HepG2 (cell line): ENCODE measurements at regions not wholly inside any gene's neighbourhood (a gene's known extent, or its start where the extent isn't known, plus 50 kb on each side); places are given as distances from the start of the nearest gene placed in this dataset.

Experiments used
- ATAC-seq: fragments of 200-7000 bp; cut with Tn5 transposase; 3 replicates; pipeline ENCODE4 v1.9.1; 2020; ENCODE audit warnings: mild to moderate bottlenecking, moderate library complexity
- BruUV-seq: library from RNA; stranded (reverse); fragments of 400-500 nt; replicated peaks from 2 replicates; lab custom pipeline; 2021; lab: Mats Ljungman, UMichigan
- CTCF ChIA-PET: fragments of 300-600 bp; formaldehyde crosslinking; extraction: SDS; loops from one replicate; lab custom pipeline; 2021; ENCODE audit warnings: low total read pairs, inconsistent platforms, low intra/inter-chr PET ratio; lab: Yijun Ruan, JAX
- POLR2A ChIA-PET: fragments of 350-600 bp; sonication (Branson Sonifier 250); formaldehyde crosslinking; loops from one replicate; lab custom pipeline; 2020; ENCODE audit warnings: antibody characterized with exemption, inconsistent platforms; lab: Yijun Ruan, JAX
- DNase-seq: peaks from one replicate; pipeline ENCODE4 v3.0.0-alpha.2; 2015; ENCODE audit warnings: low spot score
- FAIRE-seq: peaks from 3 replicates; lab custom pipeline; 2011; peaks lifted over from hg19 to GRCh38; lab: Jason Lieb, UNC
- H2AFZ ChIP-seq: one replicate; pipeline ENCODE4 v1.6.1; 2011; ENCODE audit warnings: low read length, inconsistent platforms
- H3K27ac ChIP-seq: fragments of 300-600 bp; 3 replicates; pipeline ENCODE4 v1.8.0; 2011; ENCODE audit warnings: mixed run types, mild to moderate bottlenecking, mixed read lengths, low read length, inconsistent platforms; ENCODE audit not compliant: insufficient read depth; ENCODE audit errors: extremely low read length
- H3K27me3 ChIP-seq, 2 experiments: fragments of 200-600 bp in 1 of 2; 2 replicates in 1 of 2; 3 replicates in 1 of 2; pipeline versions ENCODE4 v1.6.0 to v1.8.0; 2011; ENCODE audit warnings: low read length in 2 of 2, mild to moderate bottlenecking in 2 of 2, moderate library complexity in 2 of 2, inconsistent platforms in 1 of 2; ENCODE audit not compliant: insufficient read depth in 2 of 2, control insufficient read depth in 1 of 2
- H3K36me3 ChIP-seq, 2 experiments: fragments of 200-600 bp in 1 of 2; replicated peaks in 1 of 2; 2 replicates in 1 of 2; 3 replicates in 1 of 2; pipeline versions ENCODE4 v1.5.1 to v1.8.0; 2011; ENCODE audit warnings: low read length in 2 of 2, inconsistent platforms in 1 of 2; ENCODE audit not compliant: insufficient read depth in 2 of 2, control insufficient read depth in 1 of 2
- H3K4me1 ChIP-seq: 2 replicates; pipeline ENCODE4 v1.5.1; 2012; ENCODE audit warnings: low read length, inconsistent platforms; ENCODE audit not compliant: insufficient read depth
- H3K4me2 ChIP-seq: 2 replicates; pipeline ENCODE4 v1.6.0; 2011; ENCODE audit warnings: low read depth, low read length, inconsistent platforms
- H3K4me3 ChIP-seq, 3 experiments: fragments of 200-600 bp in 1 of 3; sonication (generic), shearing (Covaris generic) in 1 of 3; replicated peaks in 1 of 3; 2 replicates each; pipeline ENCODE4 v1.5.1; 2011 to 2016; ENCODE audit warnings: low read length in 3 of 3, inconsistent platforms in 2 of 3, low read depth in 2 of 3, mild to moderate bottlenecking in 2 of 3, control low read depth in 1 of 3, mixed read lengths in 1 of 3; ENCODE audit not compliant: insufficient read depth in 1 of 3
- H3K79me2 ChIP-seq: one replicate; pipeline ENCODE4 v1.6.1; 2011; ENCODE audit warnings: low read length, inconsistent platforms; ENCODE audit not compliant: insufficient read depth
- H3K9ac ChIP-seq: 2 replicates; pipeline ENCODE4 v1.6.0; 2011; ENCODE audit warnings: mild to moderate bottlenecking, low read depth, low read length, inconsistent platforms; ENCODE audit not compliant: insufficient read depth
- H3K9me3 ChIP-seq: 2 replicates; pipeline ENCODE4 v1.5.1; 2012; ENCODE audit warnings: mild to moderate bottlenecking, low read length
- H4K20me1 ChIP-seq: 2 replicates; pipeline ENCODE4 v1.6.0; 2011; ENCODE audit warnings: inconsistent platforms, mild to moderate bottlenecking, low read length, moderate library complexity; ENCODE audit not compliant: insufficient read depth
- ESRRA ChIP-seq: sonication (generic); formaldehyde crosslinking; IDR thresholded peaks from 2 replicates; pipeline ENCODE4 v1.5.1; 2020; ENCODE audit warnings: mild to moderate bottlenecking, low read depth, missing genetic modification reagents
- PBX2 ChIP-seq: IDR thresholded peaks from 2 replicates; pipeline ENCODE4 v1.6.1; 2016; ENCODE audit warnings: control low read depth
- STAT5B ChIP-seq: sonication (generic); formaldehyde crosslinking; IDR thresholded peaks from 2 replicates; pipeline ENCODE4 v1.4.0; 2020; ENCODE audit warnings: missing genetic modification reagents
- ZNF687 ChIP-seq: sonication (generic); formaldehyde crosslinking; IDR thresholded peaks from 2 replicates; pipeline ENCODE4 v1.5.1; 2020; ENCODE audit warnings: mild to moderate bottlenecking, missing genetic modification reagents, moderate library complexity
- ZNF775 ChIP-seq: sonication (generic); formaldehyde crosslinking; IDR thresholded peaks from 2 replicates; pipeline ENCODE4 v1.4.0; 2020; ENCODE audit warnings: missing genetic modification reagents, mild to moderate bottlenecking, moderate library complexity, borderline replicate concordance
- ZSCAN25 ChIP-seq: sonication (generic); formaldehyde crosslinking; IDR thresholded peaks from 2 replicates; pipeline ENCODE4 v1.8.0; 2022; ENCODE audit warnings: mild to moderate bottlenecking, missing genetic modification reagents
- WGBS: methylation state at CpG from one replicate; pipeline ENCODE4 v1.1.6; 2017; ENCODE audit warnings: low lambda C conversion rate; 5-methylcytosine and 5-hydroxymethylcytosine counted together
- in situ Hi-C: cut with HindIII; loops from 2 replicates; pipeline ENCODE4 v1.10.0; 2017; ENCODE audit warnings: low pct_unique_long_range_greater_than_20kb; ENCODE audit not compliant: extremely low pct_ligation_motif_present
- intact Hi-C: fragments of 100-400 bp; cut with micrococcal nuclease; formaldehyde crosslinking; loops from one replicate; pipeline ENCODE4 v1.10.0; 2022; ENCODE audit not compliant: unreplicated experiment

- ChIA-PET CTCF (no interaction called here), POLR2A (no interaction called here)
- Histone ChIP-seq H3K79me2 (no peaks in the 10 kb centered on the region), H3K4me3 (no peak overlapping the region), H3K9me3 (peaks cover 96% of the 10 kb centered on the region), H2AFZ (no peak overlapping the region), H3K9ac (no peak overlapping the region), H3K4me2 (no peak overlapping the region), H4K20me1 (no peaks in the 10 kb centered on the region), H3K4me1 (no peaks in the 10 kb centered on the region), H3K36me3 (no peaks in the 10 kb centered on the region), H3K27ac (no peak overlapping the region), H3K27me3 (no peaks in the 10 kb centered on the region)
- DNase-seq (no peak), FAIRE-seq (no peak), ATAC-seq (no peak)
- no peak for TF ChIP-seq ZNF775 (CRISPR knock-in tag)
- TF ChIP-seq ESRRA (CRISPR knock-in tag), result no peak
- TF ChIP-seq PBX2 (CRISPR knock-in tag), result no peak
- no peak for TF ChIP-seq STAT5B (CRISPR knock-in tag)
- TF ChIP-seq ZSCAN25, result no peak
- TF ChIP-seq ZNF687 (CRISPR knock-in tag), result no peak
- BruUV-seq, result no TSS peak
- intact Hi-C loops, result no loop called here
- in situ Hi-C loops, result no loop called here
- WGBS, result 11% methylated on average over 3 of the region's 3 CpGs
Observed at GRCh38 chr14:28483506-28483905, 283.1 kb upstream of the FOXG1 start.
